ENCODE measurements at regions not wholly inside any gene's neighbourhood (a gene's known extent, or its start where the extent isn't known, plus 50 kb on each side); places are given as distances from the start of the nearest gene placed in this dataset.

DNA sequence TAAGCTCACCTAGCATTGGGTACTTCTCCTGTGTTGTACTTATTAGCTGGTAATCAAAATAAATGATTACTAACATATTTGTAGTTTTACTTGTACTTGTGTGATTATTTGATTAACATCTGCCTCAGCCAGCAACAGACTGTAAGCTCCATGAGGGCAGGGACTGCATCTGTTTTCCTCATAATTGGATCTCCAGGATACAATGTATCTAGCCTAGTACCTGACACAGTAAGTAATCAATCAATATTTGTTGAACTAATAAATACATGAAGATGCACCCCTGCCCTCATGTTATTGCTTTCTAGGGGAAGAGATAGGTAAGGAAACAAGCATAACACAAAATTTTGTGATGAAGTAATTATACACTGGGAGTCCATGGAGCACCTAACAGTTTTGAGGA is 101.5 kb downstream of the TENT5C start:
- TF ChIP-seq BHLHE40 (IDR thresholded peaks at IDR 0.05; ENCODE audit: low read depth, low read length) = no peak
- TF ChIP-seq RFX5 (IDR thresholded peaks at IDR 0.05; ENCODE audit: low read depth, low read length) = no peak
- no peak for TF ChIP-seq POLR2A (IDR thresholded peaks at IDR 0.05; ENCODE audit: low read depth, low read length)
- TF ChIP-seq MAFK (IDR thresholded peaks at IDR 0.05; ENCODE audit: low read depth, low read length) = no peak
- TF ChIP-seq, protein P1, sequence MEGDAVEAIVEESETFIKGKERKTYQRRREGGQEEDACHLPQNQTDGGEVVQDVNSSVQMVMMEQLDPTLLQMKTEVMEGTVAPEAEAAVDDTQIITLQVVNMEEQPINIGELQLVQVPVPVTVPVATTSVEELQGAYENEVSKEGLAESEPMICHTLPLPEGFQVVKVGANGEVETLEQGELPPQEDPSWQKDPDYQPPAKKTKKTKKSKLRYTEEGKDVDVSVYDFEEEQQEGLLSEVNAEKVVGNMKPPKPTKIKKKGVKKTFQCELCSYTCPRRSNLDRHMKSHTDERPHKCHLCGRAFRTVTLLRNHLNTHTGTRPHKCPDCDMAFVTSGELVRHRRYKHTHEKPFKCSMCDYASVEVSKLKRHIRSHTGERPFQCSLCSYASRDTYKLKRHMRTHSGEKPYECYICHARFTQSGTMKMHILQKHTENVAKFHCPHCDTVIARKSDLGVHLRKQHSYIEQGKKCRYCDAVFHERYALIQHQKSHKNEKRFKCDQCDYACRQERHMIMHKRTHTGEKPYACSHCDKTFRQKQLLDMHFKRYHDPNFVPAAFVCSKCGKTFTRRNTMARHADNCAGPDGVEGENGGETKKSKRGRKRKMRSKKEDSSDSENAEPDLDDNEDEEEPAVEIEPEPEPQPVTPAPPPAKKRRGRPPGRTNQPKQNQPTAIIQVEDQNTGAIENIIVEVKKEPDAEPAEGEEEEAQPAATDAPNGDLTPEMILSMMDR (conservative IDR thresholded peaks at IDR 0.05; ENCODE audit: low read depth, low read length) = no peak
- TF ChIP-seq RAD21 (IDR thresholded peaks at IDR 0.05; ENCODE audit: low read length) = no peak
- TF ChIP-seq CHD1 (IDR thresholded peaks at IDR 0.05; ENCODE audit: low read depth, low read length) = no peak
- no peak for TF ChIP-seq SMC3 (IDR thresholded peaks at IDR 0.05; ENCODE audit: low read depth, low read length)

All from IMR-90 (cell line).